ENCODE measurements at regions not wholly inside any gene's neighbourhood (a gene's known extent, or its start where the extent isn't known, plus 50 kb on each side); places are given as distances from the start of the nearest gene placed in this dataset.
"Not testable (repeated sequence)": the region's sequence is repeated elsewhere in the genome, so short reads cannot be mapped to it uniquely, and the experiment has no call there.

DNA sequence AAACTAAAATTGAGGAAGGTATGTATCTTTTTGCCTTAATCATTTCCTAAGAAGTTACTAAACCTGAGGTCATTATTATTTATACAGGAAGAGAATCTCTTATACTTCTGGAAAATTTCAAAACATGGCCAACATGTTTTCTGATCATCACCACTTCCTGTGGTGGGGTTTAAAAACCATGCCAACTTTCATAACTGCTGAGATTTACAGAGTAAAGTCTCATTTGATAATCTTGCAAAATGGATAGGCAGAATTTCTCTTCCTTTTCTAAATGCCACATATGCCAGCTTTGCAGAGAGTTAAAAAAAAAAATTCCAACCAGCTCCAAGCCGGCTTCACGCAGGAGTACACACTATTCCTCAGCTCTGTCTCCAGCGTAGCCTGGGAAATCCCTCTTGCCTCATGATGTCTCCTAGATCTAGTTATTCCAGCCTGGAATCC is 124.3 kb upstream of the SPRED1 start:
- no peak for DNase-seq (ENCODE audit: low spot score)

DNA sequence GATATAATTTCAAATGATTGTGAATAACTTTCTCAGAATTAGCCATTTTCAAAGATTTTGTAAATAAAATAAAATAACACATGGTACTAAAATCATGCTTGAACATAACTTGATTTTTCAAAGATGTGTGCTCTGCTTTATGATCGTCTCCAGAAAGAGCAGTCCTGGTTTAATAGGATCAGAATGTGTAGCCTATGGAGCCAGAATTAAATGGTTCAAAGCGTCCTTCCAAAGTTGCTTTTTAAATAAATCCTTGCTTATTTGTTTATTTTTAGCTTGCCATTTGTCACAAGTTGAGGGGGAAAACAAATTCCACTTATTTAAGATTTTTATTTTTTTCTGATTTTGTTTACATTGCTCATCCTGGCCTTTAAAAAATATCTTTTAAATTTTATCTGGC is 123.7 kb upstream of the SPRED1 start:
- no peak for DNase-seq (ENCODE audit: low spot score)

DNA sequence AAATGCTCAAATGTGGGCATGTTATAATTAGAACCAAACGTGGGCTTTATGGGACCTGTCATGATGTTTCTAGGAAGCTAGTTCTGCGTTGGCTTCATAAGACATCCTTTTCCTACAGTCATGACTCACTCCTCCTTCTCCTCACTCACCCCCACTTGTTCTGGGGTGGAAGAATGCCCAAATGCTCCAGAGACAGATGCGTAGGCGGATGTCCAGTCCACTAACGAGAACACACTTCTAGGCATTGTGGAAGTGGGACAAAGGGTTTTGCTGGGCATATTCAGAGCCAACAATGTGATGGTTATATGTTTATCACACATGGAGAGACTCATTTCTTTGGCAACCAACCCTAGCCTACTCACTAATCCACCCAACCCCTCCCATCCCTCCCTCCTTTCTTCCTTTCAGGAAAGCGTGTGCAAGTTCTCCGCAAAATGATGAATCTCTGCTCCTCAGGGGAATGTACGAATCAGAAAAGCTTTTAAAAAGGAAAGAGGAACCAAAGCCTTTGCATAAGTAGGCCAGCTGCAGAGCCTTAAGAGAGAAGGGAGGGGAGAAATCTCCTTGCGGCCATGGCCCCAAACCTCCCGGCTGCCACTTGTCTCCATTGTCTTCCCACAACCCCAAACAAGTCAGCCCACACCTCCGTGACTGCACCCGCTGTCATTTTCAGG is 123.0 kb upstream of the SPRED1 start:
- DNase-seq (ENCODE audit: low spot score) = peak; percentile 57

DNA sequence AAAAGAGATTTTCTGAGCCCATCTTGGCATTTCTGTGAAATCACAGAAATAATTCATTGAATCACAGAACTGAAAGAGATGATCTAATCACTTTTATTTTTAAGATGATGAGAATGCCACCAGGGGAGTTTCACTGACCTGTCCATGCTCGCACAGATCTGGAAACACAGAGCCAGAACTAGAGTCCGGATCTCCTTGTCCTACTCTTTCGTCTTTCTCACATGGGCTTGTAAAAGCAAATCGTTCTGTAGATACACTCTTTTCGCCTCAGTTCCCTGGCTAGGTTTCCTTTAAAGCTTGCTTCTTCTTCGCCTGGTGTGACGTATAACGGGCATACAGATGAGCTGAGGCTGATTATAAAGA is 122.5 kb upstream of the SPRED1 start:
- DNase-seq (ENCODE audit: low spot score) = no peak

DNA sequence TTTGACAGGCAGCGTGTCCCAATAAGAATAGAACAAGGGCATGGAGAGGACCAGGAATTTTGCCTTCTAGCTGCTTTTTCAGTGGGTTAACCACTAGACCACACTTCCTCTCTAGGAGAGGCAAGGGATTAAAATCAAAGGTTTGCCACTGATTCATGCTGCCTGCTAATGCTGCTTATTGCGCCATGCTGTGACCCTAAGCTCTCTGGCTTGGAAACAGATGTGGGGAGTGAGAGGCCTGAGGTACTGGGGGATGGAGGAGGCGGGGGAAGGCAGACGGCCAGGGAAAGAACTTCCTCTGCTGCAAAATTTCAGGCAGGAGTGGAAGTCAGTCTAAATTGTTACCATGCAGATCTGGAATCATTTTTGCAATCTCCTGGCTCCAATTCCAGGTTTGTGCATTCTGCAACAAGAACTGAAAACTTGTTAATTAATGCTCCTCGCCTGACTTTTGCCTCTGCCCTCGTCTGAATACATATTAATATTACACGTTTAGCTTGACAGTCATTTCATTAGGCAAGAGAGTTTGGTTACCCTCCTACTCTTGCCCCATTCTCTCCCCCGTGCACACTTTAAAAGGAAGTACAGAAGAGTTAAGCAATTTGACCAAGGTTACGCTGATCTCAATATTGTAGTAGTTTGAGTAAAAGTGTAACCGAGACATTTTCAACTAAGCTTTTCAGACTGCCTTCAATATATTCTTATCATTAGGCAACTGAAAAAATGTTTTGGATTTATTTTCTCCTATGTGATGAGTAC is 121.7 kb upstream of the SPRED1 start:
- peak; percentile 35 for DNase-seq (ENCODE audit: low spot score)

DNA sequence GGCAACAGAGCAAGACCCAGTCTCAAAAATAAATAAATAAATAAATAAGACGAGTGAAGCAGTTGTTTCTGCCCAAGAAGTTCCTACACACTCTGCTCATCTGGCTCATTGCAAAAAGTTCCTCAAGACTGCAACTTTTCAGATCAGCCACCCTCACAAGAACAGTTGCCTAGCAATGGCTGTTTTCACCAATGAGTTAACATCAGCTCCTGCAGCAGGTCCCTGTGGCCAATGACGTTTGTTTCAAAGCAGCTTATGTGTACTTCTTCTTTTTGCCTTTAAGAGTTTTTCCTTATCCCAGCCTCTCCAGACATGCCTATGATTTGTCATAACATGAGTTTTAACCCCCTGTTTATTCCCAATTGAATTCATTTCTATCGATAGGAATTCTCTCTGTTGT is 118.4 kb upstream of the SPRED1 start:
- no peak for DNase-seq (ENCODE audit: low spot score)

DNA sequence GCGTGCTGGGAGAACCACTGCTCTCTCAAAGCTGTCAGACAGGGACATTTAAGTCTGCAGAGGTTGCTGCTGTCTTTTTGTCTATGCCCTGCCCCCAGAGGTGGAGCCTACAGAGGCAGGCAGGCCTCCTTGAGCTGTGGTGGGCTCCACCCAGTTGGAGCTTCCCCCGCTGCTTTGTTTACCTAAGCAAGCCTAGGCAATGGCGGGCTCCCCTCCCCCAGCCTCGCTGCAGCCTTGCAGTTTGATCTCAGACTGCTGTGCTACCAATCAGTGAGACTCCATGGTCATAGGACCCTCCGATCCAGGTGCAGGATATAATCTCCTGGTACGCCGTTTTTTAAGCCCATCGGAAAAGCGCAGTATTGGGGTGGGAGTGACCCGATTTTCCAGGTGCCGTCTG is 110.4 kb upstream of the SPRED1 start:
- DNase-seq (ENCODE audit: low spot score) = not testable (repeated sequence)

DNA sequence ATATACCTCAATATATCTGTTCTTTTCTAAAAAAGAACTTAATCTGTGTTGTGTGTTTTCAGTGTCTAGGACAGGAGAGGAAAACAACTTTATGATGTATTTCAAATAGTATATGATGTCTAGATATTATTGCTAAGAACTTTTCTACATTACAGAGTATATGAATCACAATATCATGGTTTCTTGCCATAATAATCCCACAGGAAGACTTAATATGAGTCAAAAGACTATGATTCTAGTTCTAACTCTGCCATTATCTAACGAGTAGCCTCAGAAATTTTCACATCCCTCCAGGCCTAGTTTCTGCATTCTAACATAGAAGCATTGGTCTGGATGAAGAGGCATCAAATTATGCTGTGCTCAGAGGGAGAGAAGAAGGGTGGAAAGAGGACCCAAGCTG is 107.7 kb upstream of the SPRED1 start:
- no peak for DNase-seq (ENCODE audit: low spot score)

DNA sequence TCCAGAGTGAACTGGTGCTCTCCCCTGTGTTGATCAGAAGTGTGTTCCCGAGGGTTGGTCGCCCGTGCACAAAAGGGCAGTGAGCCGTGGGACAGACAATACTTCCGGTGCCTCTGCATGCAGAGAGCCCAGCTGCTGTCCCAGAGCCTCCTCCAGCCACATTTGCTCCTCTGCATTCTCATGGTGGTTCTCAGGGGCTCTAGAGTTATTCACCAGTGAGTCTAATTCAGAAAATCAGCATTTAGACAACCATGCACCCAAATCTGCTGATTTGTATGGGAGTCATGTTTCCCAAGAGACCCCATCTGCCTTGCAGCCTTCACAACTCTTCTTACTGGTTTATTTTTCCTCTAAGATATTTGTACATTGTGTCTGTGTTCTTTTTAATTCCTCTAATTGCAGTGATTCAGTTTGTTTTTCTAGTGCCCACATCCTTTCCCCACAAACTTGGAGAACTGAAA is 107.0 kb upstream of the SPRED1 start:
- no peak for DNase-seq (ENCODE audit: low spot score)

DNA sequence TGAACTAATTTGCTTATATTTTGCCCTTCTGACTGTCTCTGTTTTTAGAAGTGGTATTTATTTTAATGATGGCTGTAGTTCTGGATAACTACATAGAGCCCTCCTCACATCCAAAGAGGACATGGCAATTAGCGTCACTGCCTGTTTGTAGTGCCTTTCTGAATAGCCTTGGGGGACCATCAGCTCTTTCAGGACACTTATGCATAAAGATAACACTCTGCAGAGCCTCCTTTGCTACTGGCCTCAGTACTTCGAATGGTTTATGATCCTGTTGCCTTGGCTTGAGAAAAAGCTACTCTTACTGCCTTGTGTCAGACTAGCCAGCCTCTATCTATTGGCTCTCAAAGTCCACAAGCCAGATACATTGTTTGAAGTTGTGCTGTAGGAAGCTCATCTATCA is 105.4 kb upstream of the SPRED1 start:
- no peak for DNase-seq (ENCODE audit: low spot score)

DNA sequence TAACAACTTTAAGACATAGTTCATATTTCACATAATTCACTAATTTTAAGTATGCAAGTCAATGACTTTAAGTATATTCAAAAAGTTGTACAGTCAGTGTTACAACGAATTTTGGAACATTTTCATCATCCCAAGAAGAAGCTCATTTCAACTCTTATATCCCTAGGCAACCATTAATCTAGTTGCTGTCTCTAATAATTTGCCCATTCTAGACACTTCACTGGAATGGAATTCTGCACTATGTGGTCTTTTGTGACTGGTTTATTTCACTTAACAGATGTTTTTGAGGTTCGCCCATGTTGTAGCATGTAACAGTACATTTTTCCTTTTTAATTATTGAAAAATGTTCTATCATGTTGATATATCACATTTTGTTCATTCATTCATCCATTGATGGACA is 104.2 kb upstream of the SPRED1 start:
- DNase-seq (ENCODE audit: low spot score) = no peak

DNA sequence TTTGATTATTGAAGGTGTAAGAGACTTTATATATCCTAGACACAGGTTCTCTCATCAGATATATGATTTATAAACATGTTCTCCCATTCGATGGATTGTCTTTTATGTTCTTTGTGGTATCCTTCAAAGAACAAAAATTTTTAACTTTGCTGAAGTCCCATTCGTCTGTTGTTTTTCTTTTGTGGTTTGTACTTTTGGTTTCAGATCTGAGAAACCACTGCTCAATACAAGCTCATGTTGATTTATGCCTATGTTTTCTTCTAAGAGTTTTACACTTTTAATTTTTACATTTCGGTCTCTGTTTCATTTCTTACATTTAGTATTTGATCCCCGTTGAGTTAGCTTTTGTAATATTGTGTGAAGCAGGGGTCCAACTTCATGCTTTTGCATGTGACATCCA is 103.3 kb upstream of the SPRED1 start:
- DNase-seq (ENCODE audit: low spot score) = no peak

DNA sequence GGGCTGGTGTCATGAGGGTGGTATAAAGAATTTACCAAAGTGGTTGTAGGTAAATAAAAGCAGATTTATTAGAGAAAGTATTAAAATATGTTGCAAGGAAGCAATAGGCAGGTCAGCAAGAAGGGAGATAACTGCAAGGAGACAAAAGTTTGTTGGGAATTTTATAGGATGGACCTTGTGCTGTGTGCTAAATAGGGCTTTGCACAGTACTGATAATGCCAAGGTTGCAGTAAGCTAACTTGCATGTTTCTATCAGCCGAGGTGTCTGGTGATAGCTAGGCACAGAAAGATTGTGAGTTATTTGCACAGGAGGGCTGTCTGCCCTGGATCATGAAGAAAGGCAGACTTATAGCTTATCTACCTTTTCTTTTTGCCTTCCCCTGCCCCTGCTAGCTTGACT is 102.5 kb upstream of the SPRED1 start:
- no peak for DNase-seq (ENCODE audit: low spot score)

DNA sequence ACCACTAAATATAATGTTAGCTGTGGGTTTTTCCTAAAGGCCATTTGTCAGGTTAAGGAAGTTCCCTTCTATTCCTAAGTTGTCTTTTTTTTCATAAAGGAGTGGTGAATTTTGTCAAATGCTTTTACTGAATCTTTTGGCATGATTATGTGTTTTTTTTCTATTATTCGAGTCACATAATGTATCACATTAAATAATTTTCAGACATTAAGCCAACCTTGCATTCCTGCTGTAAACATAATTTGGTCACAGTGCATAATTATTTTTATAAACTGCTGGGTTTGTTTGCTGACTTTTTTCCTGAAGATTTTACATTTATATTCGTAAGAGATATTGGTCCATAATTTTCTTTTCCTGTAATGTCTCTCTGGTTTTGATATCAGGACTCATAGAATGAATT is 101.8 kb upstream of the SPRED1 start:
- no peak for DNase-seq (ENCODE audit: low spot score)

DNA sequence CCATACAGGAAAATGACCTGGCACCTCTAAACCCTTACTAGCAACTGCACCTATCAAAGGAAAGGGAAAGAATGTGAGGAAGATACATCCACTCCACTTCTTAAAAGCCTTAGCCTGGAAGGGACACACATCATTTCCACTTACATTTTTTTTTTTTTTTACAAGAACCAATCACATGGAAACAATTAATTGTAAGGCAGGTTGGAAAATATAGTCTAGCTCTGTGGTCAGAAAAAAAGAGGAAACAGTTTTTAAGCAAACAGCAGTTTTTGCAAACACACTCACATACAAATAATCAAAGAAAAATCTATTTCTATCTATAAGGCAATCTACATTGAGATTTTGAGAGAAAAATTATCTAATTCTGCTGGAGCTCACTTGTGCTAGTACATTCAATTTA is 98.9 kb upstream of the SPRED1 start:
- DNase-seq (ENCODE audit: low spot score) = no peak

DNA sequence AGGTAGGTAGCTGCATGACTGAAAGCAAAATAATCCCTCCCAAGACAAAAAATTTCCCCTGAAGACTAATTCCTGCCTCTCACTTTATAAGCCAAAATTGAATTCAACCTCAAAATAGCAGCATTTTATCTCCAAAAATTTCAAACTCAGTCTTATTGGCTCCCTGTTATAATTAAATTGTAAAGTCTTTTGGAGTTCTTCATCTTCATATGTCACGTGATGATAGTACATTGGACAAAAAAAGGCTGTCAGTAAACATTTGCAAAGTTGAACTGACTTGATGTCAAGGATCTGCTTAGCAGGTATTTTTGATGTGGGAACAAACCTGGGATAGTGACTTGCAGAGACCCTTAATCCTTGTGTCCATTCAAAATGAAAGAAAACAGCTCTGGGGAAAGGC is 98.4 kb upstream of the SPRED1 start:
- DNase-seq (ENCODE audit: low spot score) = no peak

DNA sequence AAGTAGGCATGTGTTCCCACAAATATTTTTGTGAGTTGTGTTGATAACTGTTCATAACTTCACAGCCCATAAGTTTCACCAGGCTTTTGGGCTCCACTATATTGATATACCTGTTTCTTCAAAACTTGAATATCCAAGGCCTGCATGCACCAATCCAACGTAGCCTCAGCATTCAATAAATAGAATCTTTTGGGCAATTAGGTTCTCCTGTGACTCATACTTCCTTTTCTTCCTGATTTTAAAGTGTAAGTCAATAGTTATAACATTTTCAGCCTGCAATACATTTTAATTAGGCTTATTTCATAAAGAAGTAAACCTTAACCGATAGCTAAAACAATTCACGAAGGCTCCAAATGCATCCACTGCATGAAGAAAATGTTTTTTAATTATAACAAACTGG is 97.8 kb upstream of the SPRED1 start:
- DNase-seq (ENCODE audit: low spot score) = no peak

DNA sequence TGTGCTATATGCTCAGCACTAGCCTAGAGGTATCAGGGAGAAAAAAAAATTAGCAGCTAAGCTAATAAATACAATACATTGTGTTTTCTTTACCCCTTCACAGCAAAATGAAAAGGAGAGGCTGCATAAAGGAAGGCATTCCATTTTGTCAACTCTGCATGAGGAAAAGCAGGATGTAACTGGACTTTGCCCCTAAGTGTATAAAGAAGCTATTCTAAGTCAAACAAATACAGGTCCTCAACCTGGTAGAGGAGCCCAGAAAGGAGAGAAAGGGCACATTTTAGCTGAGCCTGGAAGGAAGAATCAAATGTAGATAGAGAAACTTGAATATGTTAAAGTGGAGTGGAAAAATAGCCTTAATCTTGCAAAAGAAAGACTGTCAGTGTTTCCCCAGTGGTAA is 89.0 kb upstream of the SPRED1 start:
- DNase-seq (ENCODE audit: low spot score) = no peak

DNA sequence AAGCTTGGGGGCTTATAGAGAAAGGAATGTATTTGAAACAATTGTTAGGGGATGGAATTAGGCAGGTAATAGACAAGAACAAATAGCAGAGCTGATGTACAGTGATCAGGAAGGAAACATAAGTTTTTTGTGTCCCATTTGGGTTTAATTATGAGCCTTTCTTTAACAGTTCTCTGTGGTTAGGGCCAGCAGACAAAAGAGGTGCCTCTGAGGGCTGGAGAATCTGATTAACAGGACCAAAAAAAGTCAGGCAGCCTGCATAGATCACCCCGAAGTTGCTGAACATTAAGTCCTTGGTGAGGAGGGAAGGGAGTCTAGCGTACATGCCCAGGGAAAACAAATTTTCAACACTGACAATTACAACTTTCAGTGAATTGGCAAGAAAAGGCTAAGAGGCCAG is 88.6 kb upstream of the SPRED1 start:
- DNase-seq (ENCODE audit: low spot score) = no peak

DNA sequence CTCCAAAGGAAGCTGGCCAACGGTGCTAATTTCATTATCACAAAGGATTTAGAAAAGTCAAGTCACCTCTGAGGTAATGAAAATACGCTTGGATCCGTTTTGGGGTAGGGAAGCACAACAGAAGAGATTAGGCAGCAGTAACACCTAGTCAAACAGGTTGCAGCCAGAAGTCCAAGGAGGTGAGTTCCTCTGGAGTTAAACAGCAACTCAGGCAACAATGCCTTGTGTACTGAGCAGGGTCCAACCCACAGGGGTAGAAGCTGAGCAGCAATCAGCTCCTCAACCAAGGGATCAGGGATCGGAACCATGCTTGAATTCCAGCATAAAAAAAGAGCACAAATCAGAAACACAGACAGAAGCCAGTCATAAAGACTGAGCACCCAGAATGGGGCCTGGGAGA is 88.1 kb upstream of the SPRED1 start:
- DNase-seq (ENCODE audit: low spot score) = no peak

DNA sequence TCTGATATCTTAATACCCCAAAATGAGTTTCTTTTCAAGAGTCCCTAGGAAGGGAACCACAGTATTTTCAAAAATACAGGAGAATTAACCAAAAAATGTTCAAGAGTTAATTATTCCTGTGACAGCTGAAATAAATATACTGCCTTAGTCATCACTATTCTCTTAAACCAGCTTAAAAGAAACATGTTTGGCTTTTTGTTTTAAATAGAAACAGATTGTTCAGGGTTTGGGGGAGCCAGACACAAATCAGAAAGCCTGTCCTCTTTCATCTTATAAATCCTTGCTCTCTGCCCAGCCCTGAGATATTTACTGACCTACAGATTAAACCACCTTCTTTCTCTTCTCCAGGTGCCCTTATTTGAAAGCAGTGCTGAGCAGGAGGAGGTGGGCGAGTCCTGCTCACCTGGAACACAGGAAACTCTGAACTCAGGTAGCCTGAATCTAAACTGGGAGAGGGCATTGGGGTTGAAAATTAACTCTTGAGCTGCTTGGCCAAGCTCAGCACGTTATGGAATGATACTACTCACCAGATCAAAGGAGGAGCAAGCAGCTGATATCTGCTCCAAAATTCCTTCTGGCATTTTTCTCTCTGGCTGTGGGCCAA is 84.1 kb upstream of the SPRED1 start:
- DNase-seq (ENCODE audit: low spot score) = no peak

DNA sequence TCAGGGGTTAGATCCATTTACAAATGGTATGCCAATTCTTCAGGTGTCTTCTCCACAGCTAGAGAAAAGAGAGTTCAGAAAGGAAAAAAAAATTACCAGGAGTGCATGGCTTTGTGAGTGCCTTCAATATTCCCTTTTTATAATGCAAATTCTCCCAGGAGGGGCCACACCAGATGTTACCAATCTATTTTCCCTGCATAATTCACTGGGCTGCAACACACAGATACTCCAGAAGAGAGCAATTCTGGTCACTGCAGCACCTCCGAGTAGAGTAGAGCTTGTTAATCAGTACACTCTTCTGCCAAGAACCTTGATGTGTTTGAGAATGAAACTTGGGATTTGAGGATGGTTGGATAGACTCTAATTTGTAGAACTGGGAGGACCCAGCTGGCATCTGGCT is 80.7 kb upstream of the SPRED1 start:
- no peak for DNase-seq (ENCODE audit: low spot score)

DNA sequence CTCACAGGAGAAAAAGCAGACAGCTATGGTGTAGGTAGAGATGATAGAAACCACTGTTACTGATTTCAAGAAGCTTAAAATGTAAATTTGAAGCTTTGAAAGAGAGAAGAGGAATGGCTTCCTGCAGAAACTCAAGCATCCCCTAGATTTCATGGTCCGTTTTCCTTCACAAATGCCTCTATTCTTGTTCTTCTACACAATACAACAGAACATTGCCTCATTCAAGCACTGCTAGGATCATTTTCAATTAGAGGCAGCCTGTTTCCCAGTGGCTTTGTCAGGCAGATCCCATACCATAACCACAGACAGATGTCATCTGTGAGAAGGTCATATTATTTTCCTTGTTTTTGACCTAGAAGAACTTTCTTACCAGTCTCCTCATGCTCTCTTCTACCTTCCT is 77.9 kb upstream of the SPRED1 start:
- no peak for DNase-seq (ENCODE audit: low spot score)

DNA sequence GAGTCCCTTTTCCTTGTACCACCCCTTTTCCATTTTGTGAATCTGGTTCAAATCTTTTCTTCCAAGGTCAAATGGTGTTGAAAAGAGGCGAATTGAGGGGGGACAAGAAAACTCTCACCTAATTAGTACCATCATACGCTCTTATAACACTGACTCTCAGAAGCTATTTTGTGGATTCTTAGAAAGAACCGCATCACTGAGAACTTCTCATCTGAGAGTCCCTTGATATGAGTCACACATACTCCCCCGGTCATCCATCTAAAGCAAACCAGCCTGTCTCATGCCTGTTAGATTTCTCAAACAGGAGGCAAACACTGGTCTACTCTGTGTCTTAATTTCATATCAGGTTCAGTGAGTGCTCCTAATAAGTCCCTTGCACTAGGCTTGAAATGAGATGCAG is 76.5 kb upstream of the SPRED1 start:
- peak; percentile 47 for DNase-seq (ENCODE audit: low spot score)
